ENCODE measurements at regions not wholly inside any gene's neighbourhood (a gene's known extent, or its start where the extent isn't known, plus 50 kb on each side); places are given as distances from the start of the nearest gene placed in this dataset.

- no peaks in the 10 kb centered on the region for H3K4me1 ChIP-seq
- no peak for TF ChIP-seq POLR2AphosphoS5 (IDR thresholded peaks at IDR 0.05)
- no peak for TF ChIP-seq POLR2A (IDR thresholded peaks at IDR 0.05)
- no peak for TF ChIP-seq CTCF (IDR thresholded peaks at IDR 0.05)
- DNase-seq (ENCODE audit: low spot score in 2 of 2) = no peak
- peaks cover 6 to 19% of the 10 kb centered on the region in 2 donors for H3K9me3 ChIP-seq
- H3K4me3 ChIP-seq = no peak overlapping the region
- H3K36me3 ChIP-seq = no peaks in the 10 kb centered on the region
- peaks cover 0 to 3% of the 10 kb centered on the region in 2 donors for H3K27me3 ChIP-seq
- intact Hi-C loops (cut with DNase I; ENCODE audit: low total_unique reads) = no loop called here
- no peak overlapping the region for H3K27ac ChIP-seq
Measured at GRCh38 chr14:96978525-96979272, 181.5 kb downstream of the VRK1 start.

GRCh38 chr14:96979611-96980074, 182.5 kb downstream of the VRK1 start:
- intact Hi-C loops (cut with DNase I; ENCODE audit: low total_unique reads) = no loop called here

GRCh38 chr14:96980835-96981234, 183.7 kb downstream of the VRK1 start:
- peaks cover 0 to 5% of the 10 kb centered on the region in 2 donors for H3K27me3 ChIP-seq
- H3K27ac ChIP-seq = no peak overlapping the region
- no peaks in the 10 kb centered on the region for H3K4me1 ChIP-seq
- no peaks in the 10 kb centered on the region for H3K9me3 ChIP-seq
- intact Hi-C loops (cut with DNase I; ENCODE audit: low total_unique reads) = no loop called here
- no peak overlapping the region for H3K4me3 ChIP-seq
- no peak for DNase-seq (ENCODE audit: low spot score in 2 of 2)
- H3K36me3 ChIP-seq = no peaks in the 10 kb centered on the region
- TF ChIP-seq CTCF (IDR thresholded peaks at IDR 0.05) = no peak
- no peak for TF ChIP-seq POLR2AphosphoS5 (IDR thresholded peaks at IDR 0.05)
- no peak for TF ChIP-seq POLR2A (IDR thresholded peaks at IDR 0.05)

More at GRCh38 chr14:96979611-96980074, 182.5 kb downstream of the VRK1 start:
- no peaks in the 10 kb centered on the region for H3K36me3 ChIP-seq
- H3K9me3 ChIP-seq = peaks cover 0 to 10% of the 10 kb centered on the region in 2 donors
- DNase-seq (ENCODE audit: low spot score in 2 of 2) = no peak
- no peaks in the 10 kb centered on the region for H3K4me1 ChIP-seq
- no peak overlapping the region for H3K27ac ChIP-seq
- TF ChIP-seq CTCF (IDR thresholded peaks at IDR 0.05) (no peak), POLR2A (IDR thresholded peaks at IDR 0.05) (no peak), POLR2AphosphoS5 (IDR thresholded peaks at IDR 0.05) (no peak)
- peaks cover 0 to 3% of the 10 kb centered on the region in 2 donors for H3K27me3 ChIP-seq
- H3K4me3 ChIP-seq = no peak overlapping the region

GRCh38 chr14:96986256-96987085, 189.3 kb downstream of the VRK1 start:
- peaks cover 0 to 10% of the 10 kb centered on the region in 2 donors for H3K9me3 ChIP-seq
- no peak overlapping the region for H3K4me3 ChIP-seq
- no peak for TF ChIP-seq POLR2A (IDR thresholded peaks at IDR 0.05)
- no peak for TF ChIP-seq POLR2AphosphoS5 (IDR thresholded peaks at IDR 0.05)
- no peak for TF ChIP-seq CTCF (IDR thresholded peaks at IDR 0.05)
- no peaks in the 10 kb centered on the region for H3K36me3 ChIP-seq
- DNase-seq (ENCODE audit: low spot score in 2 of 2) = no peak
- intact Hi-C loops (cut with DNase I; ENCODE audit: low total_unique reads) = no loop called here
- H3K27me3 ChIP-seq = peaks cover 0 to 3% of the 10 kb centered on the region in 2 donors
- H3K4me1 ChIP-seq = no peaks in the 10 kb centered on the region
- H3K27ac ChIP-seq = no peak overlapping the region

GRCh38 chr14:96987086-96987474, 189.9 kb downstream of the VRK1 start:
- Histone ChIP-seq H3K4me3 (no peak overlapping the region), H3K27me3 (peaks cover 0 to 3% of the 10 kb centered on the region in 2 donors), H3K27ac (no peak overlapping the region), H3K36me3 (no peaks in the 10 kb centered on the region), H3K4me1 (no peaks in the 10 kb centered on the region), H3K9me3 (peaks cover 0 to 11% of the 10 kb centered on the region in 2 donors)
- no peak for DNase-seq (ENCODE audit: low spot score in 2 of 2)
- intact Hi-C loops (cut with DNase I; ENCODE audit: low total_unique reads) = no loop called here
- TF ChIP-seq POLR2AphosphoS5 (IDR thresholded peaks at IDR 0.05) (no peak), POLR2A (IDR thresholded peaks at IDR 0.05) (no peak), CTCF (IDR thresholded peaks at IDR 0.05) (no peak)

All from breast epithelium (tissue), 4 donors.